MV-4-11 (cell line): ENCODE measurements at regions not wholly inside any gene's neighbourhood (a gene's known extent, or its start where the extent isn't known, plus 50 kb on each side); places are given as distances from the start of the nearest gene placed in this dataset.
A peak's percentile ranks its signal among the peaks of the same experiment; 100 is the strongest.
"Not testable (repeated sequence)": the region's sequence is repeated elsewhere in the genome, so short reads cannot be mapped to it uniquely, and the experiment has no call there.

Experiments used
- DNase-seq: peaks from one replicate; lab custom pipeline; 2025; lab: John Stamatoyannopoulos, UW

GRCh38 chr14:76699939-76700590, 61.2 kb upstream of the VASH1 start:
- no peak for DNase-seq

GRCh38 chr14:76701436-76701835, 59.8 kb upstream of the VASH1 start:
- no peak for DNase-seq

- DNase-seq = no peak
Measured at GRCh38 chr14:76701981-76702380, 59.3 kb upstream of the VASH1 start.

GRCh38 chr14:76705214-76705613, 56.1 kb upstream of the VASH1 start:
- DNase-seq = no peak

- not testable (repeated sequence) for DNase-seq
Measured at GRCh38 chr14:76706207-76706606, 55.1 kb upstream of the VASH1 start.

- DNase-seq = no peak
Measured at GRCh38 chr14:76706811-76707210, 54.5 kb upstream of the VASH1 start.

- peak; percentile 31 for DNase-seq
Measured at GRCh38 chr14:76708028-76708427, 53.2 kb upstream of the VASH1 start.

- DNase-seq = no peak
Measured at GRCh38 chr14:76708771-76709170, 52.5 kb upstream of the VASH1 start.

GRCh38 chr14:76710056-76711010, 50.9 kb upstream of the VASH1 start:
- peak; percentile 28 for DNase-seq
